Small intestine (tissue), 7 donors: ENCODE measurements at regions not wholly inside any gene's neighbourhood (a gene's known extent, or its start where the extent isn't known, plus 50 kb on each side); places are given as distances from the start of the nearest gene placed in this dataset.

Experiments used
- DNase-seq, 2 donors: peaks; one replicate each; pipeline versions ENCODE4 v3.0.0 to v3.0.0-alpha.2; 2013
- FAIRE-seq: peaks from 2 replicates; lab custom pipeline; 2012; peaks lifted over from hg19 to GRCh38; lab: Jason Lieb, UNC
- H3K27ac ChIP-seq, 3 donors: one replicate each; pipeline ENCODE4 v1.5.1; 2013; ENCODE audit warnings: low read length in 2 of 3, mild to moderate bottlenecking in 2 of 3, control low read depth in 1 of 3, inconsistent platforms in 1 of 3, low read depth in 1 of 3, moderate library complexity in 1 of 3
- H3K27me3 ChIP-seq, 3 donors: one replicate each; pipeline ENCODE4 v1.6.1; 2013; ENCODE audit warnings: low read length in 3 of 3, inconsistent platforms in 1 of 3; ENCODE audit not compliant: control insufficient read depth in 3 of 3, insufficient read depth in 3 of 3
- H3K36me3 ChIP-seq, 3 donors: one replicate each; pipeline ENCODE4 v1.6.1; 2013; ENCODE audit warnings: low read length in 3 of 3, inconsistent platforms in 1 of 3, low read depth in 1 of 3, mild to moderate bottlenecking in 1 of 3, moderate library complexity in 1 of 3; ENCODE audit not compliant: control insufficient read depth in 3 of 3, insufficient read depth in 2 of 3
- H3K4me1 ChIP-seq, 3 donors: one replicate each; pipeline ENCODE4 v1.6.1; 2013; ENCODE audit warnings: low read length in 2 of 3, inconsistent platforms in 1 of 3, low read depth in 1 of 3, mild to moderate bottlenecking in 1 of 3, moderate library complexity in 1 of 3; ENCODE audit not compliant: control insufficient read depth in 3 of 3, insufficient read depth in 2 of 3
- H3K4me3 ChIP-seq, 3 donors: one replicate each; pipeline ENCODE4 v1.5.1; 2013; ENCODE audit warnings: low read length in 3 of 3, control low read depth in 1 of 3, inconsistent platforms in 1 of 3, low read depth in 1 of 3, mild to moderate bottlenecking in 1 of 3, moderate library complexity in 1 of 3
- H3K9me3 ChIP-seq, 2 donors: one replicate each; pipeline ENCODE4 v1.6.1; 2013; ENCODE audit warnings: low read depth in 1 of 2, low read length in 1 of 2; ENCODE audit not compliant: control insufficient read depth in 2 of 2, insufficient read depth in 1 of 2
- WGBS, 3 donors: extraction: QIAGEN DNeasy Blood & Tissue Kit; methylation state at CpG; one replicate each; pipeline ENCODE4 v1.1.7; 2013; 5-methylcytosine and 5-hydroxymethylcytosine counted together
- donor health status: healthy with polysubstance abuse.
- donor health status: control.
- donor health status: control.
- donor health status: Bipolar disorder and iron deficiency.
- donor health status: healthy.

- DNase-seq (no peak), FAIRE-seq (no peak)
- 81 to 88% (median 88%) methylated on average over 7 of the region's 7 CpGs for WGBS, 3 donors
- Histone ChIP-seq H3K4me1 (no peaks in the 10 kb centered on the region), H3K4me3 (no peak overlapping the region), H3K27me3 (no peaks in the 10 kb centered on the region), H3K9me3 (peaks cover 1 to 3% of the 10 kb centered on the region in 2 donors), H3K27ac (no peak overlapping the region), H3K36me3 (no peaks in the 10 kb centered on the region)
These were observed 55.8 kb upstream of the MRPS9 start for GRCh38 chr2:104982111-104982510.
